ENCODE measurements at regions not wholly inside any gene's neighbourhood (a gene's known extent, or its start where the extent isn't known, plus 50 kb on each side); places are given as distances from the start of the nearest gene placed in this dataset.
A peak's percentile ranks its signal among the peaks of the same experiment; 100 is the strongest.

GRCh38 chr5:30849931-30850710 lies 343.4 kb upstream of the CDH6 start:
- no peak for DNase-seq (ENCODE audit: low read depth)

- no peak for DNase-seq (ENCODE audit: low read depth)
Observed at GRCh38 chr5:30846171-30846570, 347.3 kb upstream of the CDH6 start.

GRCh38 chr5:30845194-30845593 lies 348.3 kb upstream of the CDH6 start:
- no peak for DNase-seq (ENCODE audit: low read depth)

- DNase-seq (ENCODE audit: low read depth): no peak
Observed at GRCh38 chr5:30843541-30843940, 349.9 kb upstream of the CDH6 start.

GRCh38 chr5:30839956-30840355 lies 353.5 kb upstream of the CDH6 start:
- no peak for DNase-seq (ENCODE audit: low read depth)

GRCh38 chr5:30838936-30839496 lies 354.5 kb upstream of the CDH6 start:
- no peak for DNase-seq (ENCODE audit: low read depth)

- no peak for DNase-seq (ENCODE audit: low read depth)
Observed at GRCh38 chr5:30832519-30832918, 361.0 kb upstream of the CDH6 start.

GRCh38 chr5:30831605-30832004 lies 361.9 kb upstream of the CDH6 start:
- no peak for DNase-seq (ENCODE audit: low read depth)

GRCh38 chr5:30831123-30831522 lies 362.4 kb upstream of the CDH6 start:
- DNase-seq (ENCODE audit: low read depth): no peak

GRCh38 chr5:30811298-30811697 lies 382.2 kb upstream of the CDH6 start:
- DNase-seq (ENCODE audit: low read depth): no peak

GRCh38 chr5:30809933-30810332 lies 383.6 kb upstream of the CDH6 start:
- no peak for DNase-seq (ENCODE audit: low read depth)

- no peak for DNase-seq (ENCODE audit: low read depth)
Observed at GRCh38 chr5:30808996-30809395, 384.5 kb upstream of the CDH6 start.

GRCh38 chr5:30804739-30805505 lies 388.6 kb upstream of the CDH6 start:
- DNase-seq (ENCODE audit: low read depth): no peak

- DNase-seq (ENCODE audit: low read depth): no peak
Observed at GRCh38 chr5:30802961-30803705, 390.4 kb upstream of the CDH6 start.

GRCh38 chr5:30781643-30782042 lies 411.8 kb upstream of the CDH6 start:
- peak; percentile 19 for DNase-seq (ENCODE audit: low read depth)

GRCh38 chr5:30768056-30768690 lies 425.3 kb upstream of the CDH6 start:
- no peak for DNase-seq (ENCODE audit: low read depth)

GRCh38 chr5:30765706-30766105 lies 427.8 kb upstream of the CDH6 start:
- no peak for DNase-seq (ENCODE audit: low read depth)

GRCh38 chr5:30765227-30765626 lies 428.3 kb upstream of the CDH6 start:
- no peak for DNase-seq (ENCODE audit: low read depth)

- no peak for DNase-seq (ENCODE audit: low read depth)
Observed at GRCh38 chr5:30764704-30765103, 428.8 kb upstream of the CDH6 start.

GRCh38 chr5:30759731-30760130 lies 433.8 kb upstream of the CDH6 start:
- no peak for DNase-seq (ENCODE audit: low read depth)

GRCh38 chr5:30752015-30752414 lies 441.5 kb upstream of the CDH6 start:
- no peak for DNase-seq (ENCODE audit: low read depth)

GRCh38 chr5:30749971-30750370 lies 443.5 kb upstream of the CDH6 start:
- DNase-seq (ENCODE audit: low read depth): no peak

Measured in forelimb muscle (tissue), 1 donor.